PC-3 (cell line): ENCODE measurements at regions not wholly inside any gene's neighbourhood (a gene's known extent, or its start where the extent isn't known, plus 50 kb on each side); places are given as distances from the start of the nearest gene placed in this dataset.

Experiments used
- EZH2 ChIP-seq: fragments of 300-600 bp; sonication (generic); IDR thresholded peaks from one replicate; pipeline ENCODE4 v1.6.1; 2017; ENCODE audit warnings: antibody characterized with exemption, mild to moderate bottlenecking, low read length; ENCODE audit not compliant: unreplicated experiment
- EZH2phosphoT487 ChIP-seq: fragments of 300-600 bp; sonication (generic); IDR thresholded peaks from 2 replicates; pipeline ENCODE4 v1.6.1; 2018; ENCODE audit warnings: mild to moderate bottlenecking, antibody characterized with exemption, low read length, borderline replicate concordance
- TF ChIP-seq, protein P1 (sequence below): fragments of 300-600 bp; sonication (generic); conservative IDR thresholded peaks from 2 replicates; pipeline ENCODE4 v1.5.1; 2017; ENCODE audit warnings: antibody characterized with exemption, low read depth, mild to moderate bottlenecking, low read length

DNA sequence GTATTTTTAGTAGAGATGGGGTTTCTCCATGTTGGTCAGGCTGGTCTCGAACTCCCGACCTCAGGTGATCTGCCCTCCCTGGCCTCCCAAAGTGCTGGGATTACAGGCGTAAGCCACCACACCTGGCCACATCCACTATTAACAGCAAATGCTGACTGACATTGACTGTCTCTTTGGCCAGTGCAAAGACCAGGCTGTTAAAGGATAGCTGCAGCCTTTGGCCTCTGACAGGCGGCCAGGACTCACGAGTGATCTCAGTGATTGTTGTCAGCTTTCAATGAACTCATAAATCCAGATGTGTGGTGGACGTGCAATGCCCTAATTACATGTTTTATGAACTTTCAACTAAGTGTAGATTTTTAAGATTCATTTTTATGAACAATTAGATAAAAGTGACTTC is 174.4 kb upstream of the EXOC2 start:
- no peak for TF ChIP-seq EZH2
- TF ChIP-seq, protein P1, sequence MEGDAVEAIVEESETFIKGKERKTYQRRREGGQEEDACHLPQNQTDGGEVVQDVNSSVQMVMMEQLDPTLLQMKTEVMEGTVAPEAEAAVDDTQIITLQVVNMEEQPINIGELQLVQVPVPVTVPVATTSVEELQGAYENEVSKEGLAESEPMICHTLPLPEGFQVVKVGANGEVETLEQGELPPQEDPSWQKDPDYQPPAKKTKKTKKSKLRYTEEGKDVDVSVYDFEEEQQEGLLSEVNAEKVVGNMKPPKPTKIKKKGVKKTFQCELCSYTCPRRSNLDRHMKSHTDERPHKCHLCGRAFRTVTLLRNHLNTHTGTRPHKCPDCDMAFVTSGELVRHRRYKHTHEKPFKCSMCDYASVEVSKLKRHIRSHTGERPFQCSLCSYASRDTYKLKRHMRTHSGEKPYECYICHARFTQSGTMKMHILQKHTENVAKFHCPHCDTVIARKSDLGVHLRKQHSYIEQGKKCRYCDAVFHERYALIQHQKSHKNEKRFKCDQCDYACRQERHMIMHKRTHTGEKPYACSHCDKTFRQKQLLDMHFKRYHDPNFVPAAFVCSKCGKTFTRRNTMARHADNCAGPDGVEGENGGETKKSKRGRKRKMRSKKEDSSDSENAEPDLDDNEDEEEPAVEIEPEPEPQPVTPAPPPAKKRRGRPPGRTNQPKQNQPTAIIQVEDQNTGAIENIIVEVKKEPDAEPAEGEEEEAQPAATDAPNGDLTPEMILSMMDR: no peak
- TF ChIP-seq EZH2phosphoT487: no peak
